A673 (cell line): ENCODE measurements at regions not wholly inside any gene's neighbourhood (a gene's known extent, or its start where the extent isn't known, plus 50 kb on each side); places are given as distances from the start of the nearest gene placed in this dataset.

ENCODE experiments used
- EZH2 ChIP-seq: fragments of 200-600 bp; sonication (generic); IDR thresholded peaks from 2 replicates; pipeline ENCODE4 v1.6.1; 2017; ENCODE audit warnings: borderline replicate concordance, low read depth, mild to moderate bottlenecking, mixed read lengths, antibody characterized with exemption, low read length; ENCODE audit not compliant: poor library complexity, severe bottlenecking
- TF ChIP-seq, protein P1 (sequence below): fragments of 300-800, 200-600 bp; sonication (generic); conservative IDR thresholded peaks from 2 replicates; pipeline ENCODE4 v1.5.1; 2017; ENCODE audit warnings: low read depth, mild to moderate bottlenecking, antibody characterized with exemption, low read length, moderate library complexity, mixed read lengths

DNA sequence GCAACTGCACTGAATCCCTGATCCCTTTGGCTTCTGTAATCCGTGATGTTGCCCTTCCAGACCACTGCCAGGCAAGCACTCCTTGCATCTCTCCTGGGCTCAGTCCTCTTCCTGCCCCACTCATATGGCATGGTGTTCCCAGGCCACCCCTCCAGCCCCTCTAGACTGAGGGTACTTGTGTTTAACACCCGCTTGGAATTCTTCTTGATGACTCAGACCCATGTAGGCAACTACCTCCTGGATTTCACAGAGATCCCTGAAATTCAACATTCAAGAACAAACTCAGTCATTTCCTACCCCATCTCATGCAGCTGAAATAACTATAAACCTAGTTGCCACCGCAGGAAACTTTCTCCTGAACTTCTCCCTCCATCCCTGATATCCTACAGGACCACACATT lies 541.9 kb upstream of the CDH11 start:
- TF ChIP-seq, protein P1, sequence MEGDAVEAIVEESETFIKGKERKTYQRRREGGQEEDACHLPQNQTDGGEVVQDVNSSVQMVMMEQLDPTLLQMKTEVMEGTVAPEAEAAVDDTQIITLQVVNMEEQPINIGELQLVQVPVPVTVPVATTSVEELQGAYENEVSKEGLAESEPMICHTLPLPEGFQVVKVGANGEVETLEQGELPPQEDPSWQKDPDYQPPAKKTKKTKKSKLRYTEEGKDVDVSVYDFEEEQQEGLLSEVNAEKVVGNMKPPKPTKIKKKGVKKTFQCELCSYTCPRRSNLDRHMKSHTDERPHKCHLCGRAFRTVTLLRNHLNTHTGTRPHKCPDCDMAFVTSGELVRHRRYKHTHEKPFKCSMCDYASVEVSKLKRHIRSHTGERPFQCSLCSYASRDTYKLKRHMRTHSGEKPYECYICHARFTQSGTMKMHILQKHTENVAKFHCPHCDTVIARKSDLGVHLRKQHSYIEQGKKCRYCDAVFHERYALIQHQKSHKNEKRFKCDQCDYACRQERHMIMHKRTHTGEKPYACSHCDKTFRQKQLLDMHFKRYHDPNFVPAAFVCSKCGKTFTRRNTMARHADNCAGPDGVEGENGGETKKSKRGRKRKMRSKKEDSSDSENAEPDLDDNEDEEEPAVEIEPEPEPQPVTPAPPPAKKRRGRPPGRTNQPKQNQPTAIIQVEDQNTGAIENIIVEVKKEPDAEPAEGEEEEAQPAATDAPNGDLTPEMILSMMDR, result no peak
- TF ChIP-seq EZH2, result no peak
